ENCODE measurements at regions not wholly inside any gene's neighbourhood (a gene's known extent, or its start where the extent isn't known, plus 50 kb on each side); places are given as distances from the start of the nearest gene placed in this dataset.

DNA sequence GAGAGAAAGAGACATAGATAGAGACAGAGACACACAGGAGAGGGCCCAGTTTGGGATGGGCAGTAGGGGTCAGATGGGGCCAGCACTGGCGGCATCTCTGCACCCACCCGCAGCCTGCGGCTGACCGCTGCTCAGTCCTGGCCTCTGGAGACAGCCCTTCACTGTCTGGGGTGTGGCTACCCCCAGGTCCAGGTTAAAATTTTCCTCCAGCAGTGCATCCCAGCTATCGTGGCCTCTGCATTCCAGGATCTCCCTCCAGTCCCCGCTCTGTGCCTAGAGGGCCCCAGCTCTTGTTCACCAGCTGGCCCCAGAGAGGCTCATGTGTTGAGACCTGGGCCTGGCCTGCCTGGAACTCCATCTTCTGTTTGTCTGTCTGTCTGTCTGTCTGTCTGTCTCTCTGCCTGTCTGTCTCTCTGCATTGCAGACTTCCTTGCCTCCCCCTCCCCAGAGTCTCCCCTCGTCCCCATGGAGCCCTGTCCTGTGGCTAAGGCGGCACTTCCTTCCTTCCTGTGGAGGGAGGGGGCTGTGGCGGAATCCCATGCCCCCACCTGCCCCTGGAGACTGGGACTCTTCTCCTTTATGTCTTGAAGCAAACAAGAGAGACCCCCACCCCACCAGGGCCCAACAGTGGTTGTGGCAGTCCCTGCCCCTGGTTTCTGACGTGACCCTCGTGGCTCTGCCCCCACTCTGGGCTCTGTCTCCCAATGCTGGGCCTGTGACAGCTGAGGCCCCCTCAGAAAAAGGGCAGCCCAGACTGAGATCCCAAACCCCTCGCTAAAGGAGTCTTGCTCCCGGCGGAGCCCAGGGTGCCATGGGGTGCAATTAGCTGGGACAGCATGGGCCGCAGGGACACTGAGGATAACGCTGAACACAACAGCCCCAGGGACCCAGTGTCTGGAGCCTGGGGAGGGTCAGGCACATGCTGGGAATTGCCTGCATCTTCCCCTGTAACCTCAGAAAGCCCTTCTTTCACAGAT, 241.8 kb downstream of the NPHP4 start:
- H3K4me3 ChIP-seq (ENCODE audit: low read length) = no peak overlapping the region
- no peaks in the 10 kb centered on the region for H3K36me3 ChIP-seq (ENCODE audit: insufficient read depth, low read length)

More for the DNA sequence above, 241.8 kb downstream of the NPHP4 start:
- Histone ChIP-seq H2AFZ (ENCODE audit: low read depth, low read length) (no peak overlapping the region), H3F3A (ENCODE audit: insufficient read depth, low read length, poor library complexity, severe bottlenecking) (no peaks in the 10 kb centered on the region), H3K79me2 (replicated peaks; ENCODE audit: insufficient read depth, low read length) (no peaks in the 10 kb centered on the region), H3K9ac (ENCODE audit: low read length) (no peak overlapping the region), H3K4me2 (ENCODE audit: low read length) (no peak overlapping the region), H3K27ac (ENCODE audit: low read length) (no peak overlapping the region), H4K20me1 (ENCODE audit: insufficient read depth) (no peaks in the 10 kb centered on the region), H3K9me3 (ENCODE audit: low read length) (no peaks in the 10 kb centered on the region), H3K9me2 (ENCODE audit: insufficient read depth, low read length) (no peaks in the 10 kb centered on the region), H3K27me3 (ENCODE audit: insufficient read depth, low read depth, low read length) (no peaks in the 10 kb centered on the region)
- TF ChIP-seq RAD21 (conservative IDR thresholded peaks at IDR 0.05) = no peak
- TF ChIP-seq, protein P1, sequence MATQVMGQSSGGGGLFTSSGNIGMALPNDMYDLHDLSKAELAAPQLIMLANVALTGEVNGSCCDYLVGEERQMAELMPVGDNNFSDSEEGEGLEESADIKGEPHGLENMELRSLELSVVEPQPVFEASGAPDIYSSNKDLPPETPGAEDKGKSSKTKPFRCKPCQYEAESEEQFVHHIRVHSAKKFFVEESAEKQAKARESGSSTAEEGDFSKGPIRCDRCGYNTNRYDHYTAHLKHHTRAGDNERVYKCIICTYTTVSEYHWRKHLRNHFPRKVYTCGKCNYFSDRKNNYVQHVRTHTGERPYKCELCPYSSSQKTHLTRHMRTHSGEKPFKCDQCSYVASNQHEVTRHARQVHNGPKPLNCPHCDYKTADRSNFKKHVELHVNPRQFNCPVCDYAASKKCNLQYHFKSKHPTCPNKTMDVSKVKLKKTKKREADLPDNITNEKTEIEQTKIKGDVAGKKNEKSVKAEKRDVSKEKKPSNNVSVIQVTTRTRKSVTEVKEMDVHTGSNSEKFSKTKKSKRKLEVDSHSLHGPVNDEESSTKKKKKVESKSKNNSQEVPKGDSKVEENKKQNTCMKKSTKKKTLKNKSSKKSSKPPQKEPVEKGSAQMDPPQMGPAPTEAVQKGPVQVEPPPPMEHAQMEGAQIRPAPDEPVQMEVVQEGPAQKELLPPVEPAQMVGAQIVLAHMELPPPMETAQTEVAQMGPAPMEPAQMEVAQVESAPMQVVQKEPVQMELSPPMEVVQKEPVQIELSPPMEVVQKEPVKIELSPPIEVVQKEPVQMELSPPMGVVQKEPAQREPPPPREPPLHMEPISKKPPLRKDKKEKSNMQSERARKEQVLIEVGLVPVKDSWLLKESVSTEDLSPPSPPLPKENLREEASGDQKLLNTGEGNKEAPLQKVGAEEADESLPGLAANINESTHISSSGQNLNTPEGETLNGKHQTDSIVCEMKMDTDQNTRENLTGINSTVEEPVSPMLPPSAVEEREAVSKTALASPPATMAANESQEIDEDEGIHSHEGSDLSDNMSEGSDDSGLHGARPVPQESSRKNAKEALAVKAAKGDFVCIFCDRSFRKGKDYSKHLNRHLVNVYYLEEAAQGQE (IDR thresholded peaks at IDR 0.05; ENCODE audit: borderline replicate concordance) = no peak
- no peak for TF ChIP-seq EZH2 (IDR thresholded peaks at IDR 0.05; ENCODE audit: borderline replicate concordance, insufficient read depth, low read length, poor library complexity, severe bottlenecking)
- no peak for TF ChIP-seq MXI1 (conservative IDR thresholded peaks at IDR 0.05; ENCODE audit: poor library complexity, severe bottlenecking)
- no peak for TF ChIP-seq CTCF (IDR thresholded peaks at IDR 0.05; ENCODE audit: poor library complexity, severe bottlenecking)
- no peak for TF ChIP-seq TAF1 (IDR thresholded peaks at IDR 0.05; ENCODE audit: low read depth)
- TF ChIP-seq EP300 (conservative IDR thresholded peaks at IDR 0.05; ENCODE audit: poor library complexity, severe bottlenecking) = no peak
- no peak for TF ChIP-seq SMC3 (conservative IDR thresholded peaks at IDR 0.05; ENCODE audit: poor library complexity)
- TF ChIP-seq POLR2AphosphoS5 (IDR thresholded peaks at IDR 0.05) = no peak
